GM18873 (cell line): ENCODE measurements at regions not wholly inside any gene's neighbourhood (a gene's known extent, or its start where the extent isn't known, plus 50 kb on each side); places are given as distances from the start of the nearest gene placed in this dataset.

ENCODE experiments used
- ATAC-seq: cut with Tn5 transposase; IDR thresholded peaks from one replicate; pipeline ENCODE4 v1.9.1; 2021; ENCODE audit warnings: mild to moderate bottlenecking, moderate library complexity, moderate number of reproducible peaks; ENCODE audit not compliant: unreplicated experiment, low FRiP score

GRCh38 chr5:155068616-155069100 is 55.1 kb downstream of the KIF4B start:
- ATAC-seq = no peak

GRCh38 chr5:155069961-155070360 is 56.4 kb downstream of the KIF4B start:
- no peak for ATAC-seq

GRCh38 chr5:155070781-155071180 is 57.2 kb downstream of the KIF4B start:
- no peak for ATAC-seq

GRCh38 chr5:155076379-155076778 is 62.8 kb downstream of the KIF4B start:
- no peak for ATAC-seq

GRCh38 chr5:155079698-155080097 is 66.1 kb downstream of the KIF4B start:
- ATAC-seq = no peak

- no peak for ATAC-seq
Observed at GRCh38 chr5:155080721-155081120, 67.2 kb downstream of the KIF4B start.

- no peak for ATAC-seq
Observed at GRCh38 chr5:155081618-155082017, 68.1 kb downstream of the KIF4B start.

GRCh38 chr5:155082401-155082800 is 68.8 kb downstream of the KIF4B start:
- ATAC-seq = no peak

GRCh38 chr5:155085282-155085989 is 71.9 kb downstream of the KIF4B start:
- ATAC-seq = no peak

GRCh38 chr5:155087036-155087435 is 73.5 kb downstream of the KIF4B start:
- ATAC-seq = no peak

GRCh38 chr5:155088811-155089210 is 75.3 kb downstream of the KIF4B start:
- ATAC-seq = no peak

- ATAC-seq = no peak
Observed at GRCh38 chr5:155089643-155090042, 76.1 kb downstream of the KIF4B start.

- no peak for ATAC-seq
Observed at GRCh38 chr5:155091063-155091648, 77.6 kb downstream of the KIF4B start.

GRCh38 chr5:155091768-155092717 is 78.5 kb downstream of the KIF4B start:
- no peak for ATAC-seq

- ATAC-seq = no peak
Observed at GRCh38 chr5:155094455-155094854, 80.9 kb downstream of the KIF4B start.

GRCh38 chr5:155097995-155098394 is 84.4 kb downstream of the KIF4B start:
- no peak for ATAC-seq

- no peak for ATAC-seq
Observed at GRCh38 chr5:155098433-155098832, 84.9 kb downstream of the KIF4B start.

GRCh38 chr5:155101697-155102096 is 88.1 kb downstream of the KIF4B start:
- ATAC-seq = no peak

- ATAC-seq = no peak
Observed at GRCh38 chr5:155103146-155103545, 89.6 kb downstream of the KIF4B start.

GRCh38 chr5:155104441-155104840 is 90.9 kb downstream of the KIF4B start:
- no peak for ATAC-seq

- ATAC-seq = no peak
Observed at GRCh38 chr5:155106221-155106620, 92.7 kb downstream of the KIF4B start.
